ENCODE measurements at regions not wholly inside any gene's neighbourhood (a gene's known extent, or its start where the extent isn't known, plus 50 kb on each side); places are given as distances from the start of the nearest gene placed in this dataset.

GRCh38 chr5:170446365-170446764, 57.2 kb upstream of the KCNMB1 start:
- no peak for TF ChIP-seq POLR2A (IDR thresholded peaks at IDR 0.05)
- TF ChIP-seq CTCF (IDR thresholded peaks at IDR 0.05): no peak

Data from lower leg skin (tissue), 3 donors.